Left ventricle myocardium superior (tissue), 1 donor: ENCODE measurements at regions not wholly inside any gene's neighbourhood (a gene's known extent, or its start where the extent isn't known, plus 50 kb on each side); places are given as distances from the start of the nearest gene placed in this dataset.
A peak's percentile ranks its signal among the peaks of the same experiment; 100 is the strongest.

Source experiments
- ATAC-seq: fragments of 200-7000 bp; cut with Tn5 transposase; one replicate; pipeline ENCODE4 v1.9.1; 2020; ENCODE audit warnings: mild to moderate bottlenecking, moderate library complexity
- DNase-seq: peaks from one replicate; pipeline ENCODE4 v3.0.0-alpha.2; 2020
- intact Hi-C: fragments of 100-400 bp; cut with micrococcal nuclease; formaldehyde crosslinking; loops from one replicate; pipeline ENCODE4 v1.11.0; 2022
- donor health status: DM: no; HTN: yes; CAD: no; lungs with severe emphysema.

DNA sequence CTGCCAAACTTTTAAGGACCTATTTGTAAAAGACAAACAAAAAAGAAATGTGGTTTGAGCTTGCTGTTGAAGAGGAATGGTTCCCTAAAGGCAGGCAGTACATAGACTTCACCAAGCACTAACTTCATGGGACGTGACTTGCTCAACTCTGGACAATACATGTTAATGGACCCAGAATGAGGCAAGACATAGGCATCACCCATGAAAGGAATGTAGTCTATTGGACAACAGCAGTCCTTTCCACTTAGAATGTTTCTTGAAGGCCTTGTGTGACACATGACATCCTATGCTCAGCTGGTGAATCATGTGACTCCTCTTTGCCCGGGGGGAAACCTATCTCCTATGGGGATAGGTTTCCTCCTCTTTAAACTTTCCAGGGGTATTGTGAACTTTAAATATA, 246.4 kb upstream of the BLID start:
- intact Hi-C loops, result no loop called here
- DNase-seq (no peak), ATAC-seq (no peak)

GRCh38 chr11:122360875-122361274, 244.9 kb upstream of the BLID start:
- ATAC-seq, result no peak
- no peak for DNase-seq
- intact Hi-C loops, result no loop called here

DNA sequence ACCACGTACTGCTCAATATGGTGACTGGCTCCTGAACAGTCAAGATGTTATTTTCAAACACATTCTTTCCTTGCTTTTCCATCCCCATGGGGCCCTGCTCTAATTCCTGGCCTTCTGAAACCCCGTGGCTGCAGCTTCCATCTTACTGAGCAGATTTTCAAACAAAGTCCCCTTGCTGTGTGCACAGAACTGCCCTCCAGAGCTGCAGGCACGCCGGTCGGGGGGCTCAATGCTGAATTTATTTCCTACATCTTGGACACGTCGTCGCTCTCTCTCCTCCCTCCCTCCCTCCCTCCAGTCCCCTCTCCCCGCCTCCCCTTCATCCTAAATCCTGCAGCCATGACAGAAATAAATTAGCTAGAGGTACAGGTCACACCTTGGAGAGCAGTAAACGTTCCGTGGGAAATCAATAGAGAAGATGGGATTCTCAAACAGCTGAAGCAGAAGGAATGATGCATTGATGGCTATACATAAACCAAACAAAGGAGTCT, 243.1 kb upstream of the BLID start:
- ATAC-seq (no peak), DNase-seq (no peak)
- intact Hi-C loops, result no loop called here

GRCh38 chr11:122358292-122358691, 242.3 kb upstream of the BLID start:
- no peak for ATAC-seq
- intact Hi-C loops, result no loop called here

DNA sequence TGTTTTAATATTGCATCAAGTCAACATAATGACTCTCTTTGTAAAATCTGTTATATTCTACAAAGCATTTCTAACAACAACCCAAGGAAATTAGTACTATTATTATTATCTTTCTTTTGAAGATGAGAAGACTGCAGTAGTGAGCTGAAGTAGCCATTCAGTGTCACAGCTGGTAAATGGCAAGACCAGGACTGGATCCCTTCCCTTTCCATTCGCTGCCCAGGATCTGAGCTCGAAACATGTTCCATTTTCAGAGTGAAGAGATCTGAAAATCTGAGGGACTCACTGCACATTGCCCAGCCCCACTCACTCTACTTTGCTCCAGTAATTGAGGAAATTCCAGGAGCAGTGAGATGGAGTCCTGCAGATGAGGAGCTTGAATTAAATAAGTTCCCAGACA, 240.0 kb upstream of the BLID start:
- intact Hi-C loops, result no loop called here
- DNase-seq (no peak), ATAC-seq (no peak)

More at GRCh38 chr11:122358292-122358691, 242.3 kb upstream of the BLID start:
- no peak for DNase-seq

- intact Hi-C loops, result no loop called here
Measured at GRCh38 chr11:122354025-122354697, 238.1 kb upstream of the BLID start.

GRCh38 chr11:122353561-122353960, 237.5 kb upstream of the BLID start:
- DNase-seq (no peak), ATAC-seq (no peak)
- intact Hi-C loops, result no loop called here

More at GRCh38 chr11:122354025-122354697, 238.1 kb upstream of the BLID start:
- DNase-seq (no peak), ATAC-seq (peak; percentile 77)

- intact Hi-C loops, result no loop called here
- peak; percentile 40 for DNase-seq
- ATAC-seq, result peak; percentile 97
Measured at GRCh38 chr11:122348659-122349409, 232.8 kb upstream of the BLID start.

DNA sequence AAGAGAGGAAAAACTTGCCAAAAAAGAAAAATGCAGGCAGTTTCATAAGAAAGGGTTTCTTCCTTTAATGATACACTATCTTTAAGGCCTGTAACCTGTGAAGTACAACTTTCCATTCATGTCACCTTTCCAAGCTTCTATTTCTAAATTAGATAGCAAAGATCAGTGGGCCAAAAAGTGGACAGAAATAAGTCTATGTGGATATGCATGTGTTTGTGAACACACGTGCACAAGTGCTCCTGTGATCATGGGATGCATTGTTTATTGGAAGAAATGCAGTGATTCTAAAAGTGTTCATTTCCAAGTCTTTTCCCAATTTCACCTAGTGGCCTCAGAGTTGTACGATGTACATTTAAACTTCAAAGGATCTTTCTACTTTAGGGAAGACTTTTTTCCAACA, 230.0 kb upstream of the BLID start:
- intact Hi-C loops, result no loop called here
- ATAC-seq (no peak), DNase-seq (no peak)

DNA sequence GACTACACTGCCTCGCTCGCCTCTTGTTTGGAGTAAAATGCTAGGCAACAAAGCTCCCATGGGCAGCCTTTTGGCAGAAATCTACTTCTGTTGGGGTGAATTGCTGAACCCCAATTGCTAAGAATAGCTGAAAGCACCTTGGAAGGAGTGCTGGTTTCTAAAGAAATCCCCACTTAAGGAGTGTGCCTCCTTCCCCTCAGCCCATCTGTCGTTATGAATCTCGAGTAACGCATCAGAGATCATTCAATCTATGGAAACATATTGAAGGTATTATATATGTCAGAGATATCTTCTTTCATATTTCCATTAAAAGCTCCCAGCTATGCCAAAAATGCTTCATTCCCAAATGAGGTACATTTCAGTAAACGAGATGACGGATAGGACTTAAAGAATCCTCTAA, 229.6 kb upstream of the BLID start:
- intact Hi-C loops, result no loop called here
- no peak for DNase-seq

DNA sequence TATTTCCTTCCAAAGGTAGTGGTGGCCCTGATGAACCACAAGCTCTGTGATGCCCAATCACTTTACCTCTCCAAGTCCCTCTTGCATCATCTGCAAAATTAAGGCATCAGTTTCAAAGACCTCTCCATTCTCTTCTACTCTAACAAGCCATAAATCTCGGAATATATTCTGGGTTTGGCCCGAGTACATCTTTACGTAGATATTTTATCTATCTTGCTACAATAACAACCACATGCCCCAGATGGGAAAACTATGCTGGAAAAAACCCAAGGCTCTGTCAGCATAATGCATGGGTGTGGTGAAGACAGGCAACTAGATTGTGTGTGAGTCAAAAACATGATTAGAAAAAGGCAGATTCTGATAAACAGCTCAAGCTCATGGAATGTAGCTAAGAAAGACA, 228.2 kb upstream of the BLID start:
- DNase-seq (no peak), ATAC-seq (peak; percentile 17)
- intact Hi-C loops, result no loop called here

More for the DNA sequence above, 229.6 kb upstream of the BLID start:
- no peak for ATAC-seq

DNA sequence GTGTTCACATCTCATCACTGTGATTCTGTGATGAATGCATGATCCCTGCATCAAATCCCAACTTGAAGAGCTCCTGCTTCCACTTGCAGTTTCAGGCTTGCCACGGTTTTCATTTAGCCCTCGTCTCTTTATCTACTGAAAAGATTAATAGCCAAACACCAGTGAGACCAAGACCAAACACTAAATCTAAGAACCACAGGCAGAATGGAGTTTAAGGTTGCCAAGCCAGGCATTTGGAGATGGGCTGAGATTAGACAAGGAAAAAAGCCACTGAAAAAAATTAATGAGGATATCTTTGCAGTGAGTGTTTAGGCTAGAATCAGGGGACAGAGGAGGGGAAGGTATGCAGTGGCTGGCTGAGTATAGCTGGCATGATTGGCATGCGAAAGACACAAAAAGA, 227.2 kb upstream of the BLID start:
- no peak for DNase-seq
- ATAC-seq, result no peak
- intact Hi-C loops, result no loop called here

GRCh38 chr11:122342089-122342744, 226.2 kb upstream of the BLID start:
- ATAC-seq (no peak), DNase-seq (no peak)
- intact Hi-C loops, result no loop called here

DNA sequence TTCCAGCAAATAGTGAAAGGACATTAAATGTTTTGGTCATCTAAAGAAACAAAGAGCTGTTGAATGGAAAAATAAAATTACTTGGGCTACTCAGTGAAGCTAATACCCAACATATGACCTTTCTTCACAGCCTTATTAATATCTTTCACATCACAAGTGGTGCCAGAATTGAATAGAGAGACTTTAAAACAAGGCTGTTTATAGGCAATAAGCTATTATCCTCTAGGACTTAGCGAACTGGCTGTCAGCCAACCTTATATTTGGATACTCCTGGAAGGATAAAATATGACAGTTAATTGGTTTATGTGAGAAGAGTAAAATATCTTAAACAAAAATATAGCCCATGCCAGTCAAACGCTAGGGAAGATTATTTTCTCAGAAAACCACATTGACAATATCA, 225.5 kb upstream of the BLID start:
- DNase-seq (no peak), ATAC-seq (no peak)
- intact Hi-C loops, result no loop called here

DNA sequence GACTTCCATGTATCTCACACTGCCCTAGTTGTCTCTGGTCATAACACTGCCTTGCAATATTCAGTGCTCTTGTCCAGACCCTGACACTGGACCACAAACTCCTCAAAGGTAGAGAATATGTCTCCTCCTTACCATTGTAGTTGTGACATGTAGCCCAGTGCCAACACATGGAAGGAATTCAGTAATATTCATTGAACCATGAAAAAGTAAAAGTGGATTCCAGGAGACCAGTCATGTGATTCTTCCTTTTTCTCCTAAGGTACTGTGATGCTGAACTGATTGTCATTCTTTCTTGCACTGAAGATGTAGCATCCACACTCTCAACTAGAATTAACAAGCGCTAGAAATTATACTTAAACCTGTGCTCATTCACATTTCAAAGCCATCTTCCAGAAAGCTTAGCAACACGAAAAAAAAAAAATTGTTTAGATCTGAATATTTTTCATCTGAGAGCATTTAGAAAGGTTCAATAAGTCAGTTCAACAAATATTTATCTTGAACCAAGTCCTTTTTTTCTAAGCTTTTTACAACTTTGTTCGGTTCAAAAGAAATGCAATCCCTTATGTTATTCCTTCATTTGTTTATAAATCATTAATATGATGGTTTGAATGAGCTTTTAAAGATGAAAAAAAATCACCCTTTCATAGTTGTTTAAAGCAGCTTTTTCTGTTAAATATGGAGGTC, 224.7 kb upstream of the BLID start:
- DNase-seq, result no peak
- ATAC-seq, result no peak
- intact Hi-C loops, result no loop called here

DNA sequence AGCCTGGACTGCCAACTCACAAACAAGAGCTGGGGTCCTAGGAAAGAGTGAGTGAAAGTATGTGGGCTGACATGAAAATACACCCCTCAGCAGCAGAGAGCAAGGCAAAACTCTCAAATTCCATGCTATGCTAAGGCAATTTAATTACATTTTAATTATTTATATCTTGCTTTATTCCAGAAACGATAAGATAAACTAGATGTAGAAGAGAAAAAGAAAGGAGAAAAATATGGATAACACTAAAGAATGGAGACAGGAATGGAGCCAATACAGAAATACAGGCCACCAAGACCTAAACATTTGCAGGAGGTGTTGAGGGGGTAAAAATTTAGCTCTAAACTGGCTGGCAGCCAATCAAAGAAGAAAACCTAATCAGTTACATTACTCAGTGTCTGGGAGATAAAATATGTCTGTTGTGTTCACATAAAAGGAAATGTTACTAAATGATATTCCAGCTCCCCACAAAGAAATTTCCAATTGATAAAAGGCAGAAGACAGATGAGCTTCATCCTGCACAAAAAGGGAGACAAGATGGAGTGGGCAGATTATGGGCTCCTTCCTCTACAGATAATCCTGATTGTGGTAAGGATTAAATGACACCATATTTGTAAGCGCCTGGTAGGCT, 223.5 kb upstream of the BLID start:
- no peak for DNase-seq
- ATAC-seq, result no peak
- intact Hi-C loops, result no loop called here

DNA sequence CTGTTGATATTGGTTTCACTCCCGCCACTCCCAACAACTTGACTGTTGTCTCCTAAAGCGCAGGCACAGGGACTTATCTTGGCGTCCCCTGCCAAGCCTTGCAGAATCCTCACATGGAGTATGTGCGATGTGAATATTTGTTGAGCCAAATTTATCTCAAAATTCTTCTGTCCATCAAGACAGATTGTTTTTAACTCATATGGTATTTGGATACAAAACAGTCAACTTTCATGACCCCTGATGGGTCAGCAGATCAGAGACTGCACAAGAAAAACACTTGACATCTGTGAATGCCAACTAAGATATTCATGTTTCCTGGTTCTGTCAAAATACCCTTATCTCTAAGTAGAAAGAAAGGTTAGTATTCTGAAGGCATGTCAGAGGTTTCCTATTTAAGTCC, 221.7 kb upstream of the BLID start:
- intact Hi-C loops, result no loop called here
- DNase-seq (peak; percentile 33), ATAC-seq (peak; percentile 78)

GRCh38 chr11:122337241-122337640, 221.2 kb upstream of the BLID start:
- intact Hi-C loops, result no loop called here
- ATAC-seq (no peak), DNase-seq (no peak)

- intact Hi-C loops, result no loop called here
- ATAC-seq (no peak), DNase-seq (no peak)
Measured at GRCh38 chr11:122336706-122337105, 220.7 kb upstream of the BLID start.
